ENCODE measurements at regions not wholly inside any gene's neighbourhood (a gene's known extent, or its start where the extent isn't known, plus 50 kb on each side); places are given as distances from the start of the nearest gene placed in this dataset.
"Not testable (repeated sequence)": the region's sequence is repeated elsewhere in the genome, so short reads cannot be mapped to it uniquely, and the experiment has no call there.

GRCh38 chr6:134637847-134638437 is 312.0 kb downstream of the ALDH8A1 start:
- no peak for TF ChIP-seq CTCF (IDR thresholded peaks at IDR 0.05; ENCODE audit: low read depth, low read length)
- DNase-seq (ENCODE audit: extremely low read depth, low read depth) = no peak

- no peak for TF ChIP-seq CTCF (IDR thresholded peaks at IDR 0.05; ENCODE audit: low read depth, low read length)
Observed at GRCh38 chr6:134637282-134637681, 312.6 kb downstream of the ALDH8A1 start.

GRCh38 chr6:134636186-134636799 is 313.6 kb downstream of the ALDH8A1 start:
- no peak for TF ChIP-seq CTCF (IDR thresholded peaks at IDR 0.05; ENCODE audit: low read depth, low read length)
- no peak for DNase-seq (ENCODE audit: extremely low read depth, low read depth)

More at GRCh38 chr6:134637282-134637681, 312.6 kb downstream of the ALDH8A1 start:
- no peak for DNase-seq (ENCODE audit: extremely low read depth, low read depth)

GRCh38 chr6:134634966-134635365 is 314.9 kb downstream of the ALDH8A1 start:
- no peak for DNase-seq (ENCODE audit: extremely low read depth, low read depth)
- no peak for TF ChIP-seq CTCF (IDR thresholded peaks at IDR 0.05; ENCODE audit: low read depth, low read length)

GRCh38 chr6:134634466-134634865 is 315.4 kb downstream of the ALDH8A1 start:
- no peak for DNase-seq (ENCODE audit: extremely low read depth, low read depth)
- TF ChIP-seq CTCF (IDR thresholded peaks at IDR 0.05; ENCODE audit: low read depth, low read length) = no peak

- not testable (repeated sequence) for DNase-seq (ENCODE audit: extremely low read depth, low read depth)
Observed at GRCh38 chr6:134632982-134633940, 315.3 kb upstream of the SGK1 start.

- DNase-seq (ENCODE audit: extremely low read depth, low read depth) = no peak
- no peak for TF ChIP-seq CTCF (IDR thresholded peaks at IDR 0.05; ENCODE audit: low read depth, low read length)
Observed at GRCh38 chr6:134632024-134632423, 314.1 kb upstream of the SGK1 start.

Data from AG09319 (cell line).